B cell (primary cell): ENCODE measurements at regions not wholly inside any gene's neighbourhood (a gene's known extent, or its start where the extent isn't known, plus 50 kb on each side); places are given as distances from the start of the nearest gene placed in this dataset.

Experiments
- ATAC-seq: fragments of 200-7000 bp; cut with Tn5 transposase; one replicate; pipeline ENCODE4 v1.10.0; 2021; ENCODE audit warnings: low read depth, mild to moderate bottlenecking, moderate number of reproducible peaks, moderate library complexity
- CTCF ChIA-PET: fragments of 350-600 bp; sonication (Branson Sonifier 250); formaldehyde crosslinking; loops from one replicate; lab custom pipeline; 2021; ENCODE audit warnings: antibody characterized with exemption, inconsistent platforms; lab: Charles Lee
- POLR2A ChIA-PET: fragments of 350-600 bp; sonication (Branson Sonifier 250); formaldehyde crosslinking; loops from one replicate; lab custom pipeline; 2021; ENCODE audit warnings: antibody characterized with exemption; lab: Charles Lee
- DNase-seq: peaks from one replicate; pipeline ENCODE4 v3.0.0; 2013
- H2AFZ ChIP-seq: 2 replicates; pipeline ENCODE4 v1.6.1; 2012; ENCODE audit warnings: mild to moderate bottlenecking, low read depth, low read length; ENCODE audit not compliant: insufficient read depth, poor library complexity, severe bottlenecking
- H3K27ac ChIP-seq, 2 donors: 1 replicate in 1 of 2; 2 replicates in 1 of 2; pipeline ENCODE4 v1.5.1; 2012 to 2013; ENCODE audit warnings: low read length in 2 of 2, mild to moderate bottlenecking in 2 of 2, moderate library complexity in 1 of 2
- H3K27me3 ChIP-seq, 4 experiments: fragments of 200-600 bp in 1 of 4; sonication (generic) in 1 of 4; replicated peaks in 1 of 4; 1 replicate in 2 of 4; 2 replicates in 2 of 4; pipeline versions ENCODE4 v1.6.1 to v1.7.0; 2013 to 2016; ENCODE audit warnings: low read length in 3 of 4, mild to moderate bottlenecking in 2 of 4, mixed read lengths in 1 of 4, moderate library complexity in 1 of 4; ENCODE audit not compliant: insufficient read depth in 4 of 4, control insufficient read depth in 3 of 4; ENCODE audit errors: control extremely low read depth in 1 of 4
- H3K36me3 ChIP-seq, 2 experiments: replicated peaks in 1 of 2; 1 replicate in 1 of 2; 2 replicates in 1 of 2; pipeline versions ENCODE4 v1.6.1 to v1.7.1; 2013; ENCODE audit warnings: low read length in 1 of 2; ENCODE audit not compliant: insufficient read depth in 2 of 2, control insufficient read depth in 1 of 2; ENCODE audit errors: control extremely low read depth in 1 of 2, extremely low read depth in 1 of 2
- H3K4me1 ChIP-seq, 2 donors: fragments of 200-600 bp in 1 of 2; sonication (generic) in 1 of 2; 1 replicate in 1 of 2; 2 replicates in 1 of 2; pipeline versions ENCODE4 v1.5.1 to v1.6.1; 2013 to 2017; ENCODE audit warnings: low read length in 2 of 2; ENCODE audit not compliant: control insufficient read depth in 2 of 2, insufficient read depth in 2 of 2
- H3K4me2 ChIP-seq: replicated peaks from 2 replicates; pipeline ENCODE3; 2012; ENCODE audit warnings: mild to moderate bottlenecking, low read depth, low read length; ENCODE audit not compliant: poor library complexity, severe bottlenecking
- H3K4me3 ChIP-seq, 5 experiments: fragments of 200-600 bp in 1 of 5; sonication (generic) in 1 of 5; 1 replicate in 3 of 5; 2 replicates in 2 of 5; pipeline versions ENCODE4 v1.5.1 to v1.7.0; 2011 to 2016; ENCODE audit warnings: low read length in 4 of 5, mild to moderate bottlenecking in 4 of 5, low read depth in 2 of 5, control low read depth in 1 of 5, moderate library complexity in 1 of 5; ENCODE audit not compliant: insufficient read depth in 1 of 5; ENCODE audit errors: control extremely low read depth in 1 of 5, extremely low read depth in 1 of 5
- H3K79me2 ChIP-seq: fragments of 200-600 bp; sonication (generic); one replicate; pipeline ENCODE4 v1.6.0; 2016; ENCODE audit warnings: low read length; ENCODE audit not compliant: control insufficient read depth, insufficient read depth
- H3K9ac ChIP-seq: fragments of 200-600 bp; sonication (generic); 2 replicates; pipeline ENCODE4 v1.6.1; 2017; ENCODE audit warnings: mild to moderate bottlenecking, low read length, moderate library complexity
- H3K9me3 ChIP-seq, 3 donors: one replicate each; pipeline versions ENCODE4 v1.6.1 to v1.7.1; 2013; ENCODE audit warnings: low read length in 2 of 3; ENCODE audit not compliant: control insufficient read depth in 2 of 3, insufficient read depth in 1 of 3; ENCODE audit errors: control extremely low read depth in 1 of 3
- H4K20me1 ChIP-seq: 2 replicates; pipeline ENCODE4 v1.6.0; 2012; ENCODE audit warnings: mild to moderate bottlenecking, low read length; ENCODE audit not compliant: insufficient read depth, control insufficient read depth, poor library complexity, severe bottlenecking
- H3K27ac Mint-ChIP-seq: one replicate; pipeline ENCODE4 v1.8.0; 2021; ENCODE audit warnings: mixed read lengths
- H3K27me3 Mint-ChIP-seq: one replicate; pipeline ENCODE4 v1.8.0; 2021; ENCODE audit warnings: mixed read lengths
- H3K4me1 Mint-ChIP-seq: one replicate; pipeline ENCODE4 v1.8.0; 2021; ENCODE audit warnings: mixed read lengths
- H3K4me3 Mint-ChIP-seq: one replicate; pipeline ENCODE4 v1.8.0; 2021; ENCODE audit warnings: mixed read lengths
- H3K9me3 Mint-ChIP-seq: one replicate; pipeline ENCODE4 v1.8.0; 2022; ENCODE audit warnings: mixed read lengths; ENCODE audit not compliant: insufficient read depth
- EZH2 ChIP-seq: IDR thresholded peaks from 2 replicates; pipeline ENCODE4 v1.6.1; 2012; ENCODE audit warnings: borderline replicate concordance, low read depth, mild to moderate bottlenecking, moderate library complexity, low read length; ENCODE audit not compliant: insufficient read depth, poor library complexity, severe bottlenecking
- WGBS: methylation state at CpG from one replicate; pipeline ENCODE4 v1.1.5; 2013; ENCODE audit warnings: missing lambda C conversion rate; ENCODE audit not compliant: insufficient coverage; 5-methylcytosine and 5-hydroxymethylcytosine counted together
- intact Hi-C: fragments of 100-400 bp; cut with micrococcal nuclease; formaldehyde crosslinking; loops from one replicate; pipeline ENCODE4 v1.10.0; 2022
- TF ChIP-seq, protein P1 (sequence below): fragments of 200-600 bp; IDR thresholded peaks from one replicate; pipeline ENCODE4 v1.8.0; 2022; ENCODE audit warnings: antibody characterized with exemption, mild to moderate bottlenecking

DNA sequence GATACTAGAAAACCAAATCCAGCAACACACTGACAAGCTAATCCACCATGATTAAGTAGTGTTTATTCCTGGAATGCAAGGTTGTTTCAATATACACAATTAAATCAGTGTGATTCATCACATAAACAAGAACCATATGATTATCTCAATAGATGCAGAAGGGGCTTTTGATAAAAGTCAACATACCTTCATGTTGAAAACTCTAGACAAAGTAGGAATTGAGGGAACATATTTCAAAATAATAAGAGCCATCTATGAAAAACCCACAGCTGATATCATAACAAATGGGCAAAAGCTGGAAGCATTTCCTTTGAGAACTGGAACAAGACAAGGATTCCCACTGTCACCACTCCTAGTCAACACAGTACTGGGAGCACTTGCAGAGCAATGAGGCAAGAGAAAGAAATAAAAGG, 213.6 kb upstream of the CSNK1A1L start:
- no peaks in the 10 kb centered on the region for H3K36me3 ChIP-seq
- H3K27me3 ChIP-seq, result no peaks in the 10 kb centered on the region
- H3K27ac ChIP-seq, result no peak overlapping the region
- peaks cover 5% of the 10 kb centered on the region for H3K9me3 Mint-ChIP-seq
- H3K4me1 ChIP-seq, result no peaks in the 10 kb centered on the region
- TF ChIP-seq, protein P1, sequence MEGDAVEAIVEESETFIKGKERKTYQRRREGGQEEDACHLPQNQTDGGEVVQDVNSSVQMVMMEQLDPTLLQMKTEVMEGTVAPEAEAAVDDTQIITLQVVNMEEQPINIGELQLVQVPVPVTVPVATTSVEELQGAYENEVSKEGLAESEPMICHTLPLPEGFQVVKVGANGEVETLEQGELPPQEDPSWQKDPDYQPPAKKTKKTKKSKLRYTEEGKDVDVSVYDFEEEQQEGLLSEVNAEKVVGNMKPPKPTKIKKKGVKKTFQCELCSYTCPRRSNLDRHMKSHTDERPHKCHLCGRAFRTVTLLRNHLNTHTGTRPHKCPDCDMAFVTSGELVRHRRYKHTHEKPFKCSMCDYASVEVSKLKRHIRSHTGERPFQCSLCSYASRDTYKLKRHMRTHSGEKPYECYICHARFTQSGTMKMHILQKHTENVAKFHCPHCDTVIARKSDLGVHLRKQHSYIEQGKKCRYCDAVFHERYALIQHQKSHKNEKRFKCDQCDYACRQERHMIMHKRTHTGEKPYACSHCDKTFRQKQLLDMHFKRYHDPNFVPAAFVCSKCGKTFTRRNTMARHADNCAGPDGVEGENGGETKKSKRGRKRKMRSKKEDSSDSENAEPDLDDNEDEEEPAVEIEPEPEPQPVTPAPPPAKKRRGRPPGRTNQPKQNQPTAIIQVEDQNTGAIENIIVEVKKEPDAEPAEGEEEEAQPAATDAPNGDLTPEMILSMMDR, result no peak
- TF ChIP-seq EZH2, result no peak
- H3K27ac Mint-ChIP-seq, result no peak overlapping the region
- H4K20me1 ChIP-seq, result no peaks in the 10 kb centered on the region
- no peak overlapping the region for H3K9ac ChIP-seq
- no peak for DNase-seq
- no peak overlapping the region for H3K4me3 ChIP-seq
- ATAC-seq, result no peak
- POLR2A ChIA-PET, result no interaction called here
- no peaks in the 10 kb centered on the region for H3K27me3 Mint-ChIP-seq
- H3K79me2 ChIP-seq, result no peaks in the 10 kb centered on the region
- CTCF ChIA-PET, result no interaction called here
- H3K4me2 ChIP-seq, result no peak overlapping the region
- intact Hi-C loops, result no loop called here
- peaks cover 0 to 12% (median 0%) of the 10 kb centered on the region in 3 donors for H3K9me3 ChIP-seq
- no peak overlapping the region for H3K4me3 Mint-ChIP-seq
- no peaks in the 10 kb centered on the region for H3K4me1 Mint-ChIP-seq
- H2AFZ ChIP-seq, result no peak overlapping the region

DNA sequence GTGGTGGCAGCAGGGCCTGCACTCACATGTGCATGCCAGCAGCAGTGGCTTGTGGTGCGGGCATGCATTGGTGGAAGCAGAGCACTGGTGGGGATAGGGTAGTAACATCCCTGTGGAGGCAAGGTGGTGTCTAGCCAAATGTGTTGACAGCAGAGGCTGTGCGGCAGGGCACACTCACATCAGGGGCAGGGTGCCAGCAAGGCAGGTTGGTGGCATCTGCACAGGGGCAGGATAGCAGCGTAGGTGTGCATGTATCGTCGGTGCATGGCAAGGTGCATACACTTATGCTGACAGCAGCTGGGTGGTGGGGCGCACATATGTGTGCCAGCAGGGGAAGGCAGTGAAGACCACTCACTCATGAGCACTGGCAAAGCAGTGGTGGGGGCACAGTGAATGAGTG, 211.5 kb upstream of the CSNK1A1L start:
- Histone ChIP-seq H3K4me2 (no peak overlapping the region), H3K27ac (no peak overlapping the region), H3K79me2 (no peaks in the 10 kb centered on the region), H4K20me1 (no peaks in the 10 kb centered on the region), H3K4me1 (no peaks in the 10 kb centered on the region), H3K9me3 (peaks cover 0 to 12% (median 0%) of the 10 kb centered on the region in 3 donors), H3K36me3 (no peaks in the 10 kb centered on the region), H3K9ac (no peak overlapping the region), H2AFZ (no peak overlapping the region), H3K27me3 (no peaks in the 10 kb centered on the region), H3K4me3 (no peak overlapping the region)
- POLR2A ChIA-PET, result no interaction called here
- 89% methylated on average over 6 of the region's 6 CpGs for WGBS
- Mint-ChIP-seq H3K27ac (no peak overlapping the region), H3K9me3 (peaks cover 2% of the 10 kb centered on the region), H3K4me3 (no peak overlapping the region), H3K27me3 (no peaks in the 10 kb centered on the region), H3K4me1 (no peaks in the 10 kb centered on the region)
- CTCF ChIA-PET, result no interaction called here
- intact Hi-C loops, result no loop called here
- DNase-seq (no peak), ATAC-seq (no peak)
- TF ChIP-seq, protein P1, result no peak
- TF ChIP-seq EZH2, result no peak
